ENCODE measurements at regions not wholly inside any gene's neighbourhood (a gene's known extent, or its start where the extent isn't known, plus 50 kb on each side); places are given as distances from the start of the nearest gene placed in this dataset.

- TF ChIP-seq, protein P1, sequence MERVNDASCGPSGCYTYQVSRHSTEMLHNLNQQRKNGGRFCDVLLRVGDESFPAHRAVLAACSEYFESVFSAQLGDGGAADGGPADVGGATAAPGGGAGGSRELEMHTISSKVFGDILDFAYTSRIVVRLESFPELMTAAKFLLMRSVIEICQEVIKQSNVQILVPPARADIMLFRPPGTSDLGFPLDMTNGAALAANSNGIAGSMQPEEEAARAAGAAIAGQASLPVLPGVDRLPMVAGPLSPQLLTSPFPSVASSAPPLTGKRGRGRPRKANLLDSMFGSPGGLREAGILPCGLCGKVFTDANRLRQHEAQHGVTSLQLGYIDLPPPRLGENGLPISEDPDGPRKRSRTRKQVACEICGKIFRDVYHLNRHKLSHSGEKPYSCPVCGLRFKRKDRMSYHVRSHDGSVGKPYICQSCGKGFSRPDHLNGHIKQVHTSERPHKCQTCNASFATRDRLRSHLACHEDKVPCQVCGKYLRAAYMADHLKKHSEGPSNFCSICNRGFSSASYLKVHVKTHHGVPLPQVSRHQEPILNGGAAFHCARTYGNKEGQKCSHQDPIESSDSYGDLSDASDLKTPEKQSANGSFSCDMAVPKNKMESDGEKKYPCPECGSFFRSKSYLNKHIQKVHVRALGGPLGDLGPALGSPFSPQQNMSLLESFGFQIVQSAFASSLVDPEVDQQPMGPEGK (tag by site-specific recombination; IDR thresholded peaks at IDR 0.05): no peak
- no peak for TF ChIP-seq ZNF571 (tag by site-specific recombination; IDR thresholded peaks at IDR 0.05)
- TF ChIP-seq, protein P2, sequence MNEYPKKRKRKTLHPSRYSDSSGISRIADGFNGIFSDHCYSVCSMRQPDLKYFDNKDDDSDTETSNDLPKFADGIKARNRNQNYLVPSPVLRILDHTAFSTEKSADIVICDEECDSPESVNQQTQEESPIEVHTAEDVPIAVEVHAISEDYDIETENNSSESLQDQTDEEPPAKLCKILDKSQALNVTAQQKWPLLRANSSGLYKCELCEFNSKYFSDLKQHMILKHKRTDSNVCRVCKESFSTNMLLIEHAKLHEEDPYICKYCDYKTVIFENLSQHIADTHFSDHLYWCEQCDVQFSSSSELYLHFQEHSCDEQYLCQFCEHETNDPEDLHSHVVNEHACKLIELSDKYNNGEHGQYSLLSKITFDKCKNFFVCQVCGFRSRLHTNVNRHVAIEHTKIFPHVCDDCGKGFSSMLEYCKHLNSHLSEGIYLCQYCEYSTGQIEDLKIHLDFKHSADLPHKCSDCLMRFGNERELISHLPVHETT (tag by site-specific recombination; IDR thresholded peaks at IDR 0.05): no peak
- TF ChIP-seq ZFP3 (tag by site-specific recombination; IDR thresholded peaks at IDR 0.05; ENCODE audit: low read depth): no peak
Observed at GRCh38 chr12:75893765-75894164, 137.8 kb downstream of the PHLDA1 start (continued).

DNA sequence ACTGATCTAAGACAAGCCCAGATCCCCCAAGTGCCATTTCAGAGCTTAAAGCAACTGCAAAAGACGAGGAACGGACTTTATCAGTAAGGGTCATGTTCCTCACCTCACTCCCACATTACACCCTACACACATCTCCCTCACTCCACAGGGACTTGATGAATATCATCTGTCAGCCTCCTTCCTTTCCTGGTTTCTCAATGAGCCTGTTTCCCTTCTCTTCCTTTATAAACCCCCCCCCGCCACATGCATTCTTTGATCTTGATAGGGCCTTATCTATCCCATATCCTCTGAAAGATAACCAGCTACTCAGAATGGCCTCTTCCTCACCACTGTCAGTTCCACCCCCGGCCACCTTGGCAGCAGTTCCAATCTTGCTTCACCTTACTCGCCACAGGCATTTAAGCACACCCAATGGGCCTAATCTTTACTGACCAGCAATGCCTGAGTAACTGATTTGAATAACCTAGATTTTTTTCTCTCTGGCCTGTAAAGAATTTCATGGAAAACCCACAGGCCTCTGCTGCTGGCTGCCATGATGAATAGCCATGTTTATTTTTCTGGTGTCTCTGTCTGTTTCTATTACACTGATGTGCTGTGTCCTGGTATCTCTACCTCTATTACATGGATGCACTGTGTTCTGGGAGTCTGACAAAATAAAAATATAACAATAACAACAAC is 138.7 kb downstream of the PHLDA1 start:
- Histone ChIP-seq H3K9me3 (ENCODE audit: control insufficient read depth, insufficient read depth, low read depth, low read length) (no peaks in the 10 kb centered on the region), H3K27ac (ENCODE audit: extremely low read depth, low read depth, low read length) (no peak overlapping the region), H3K4me3 (ENCODE audit: low read depth, low read length) (no peak overlapping the region), H3K36me3 (ENCODE audit: control insufficient read depth in 2 of 2, insufficient read depth in 1 of 2, low read length in 2 of 2) (no peaks in the 10 kb centered on the region), H3K4me1 (ENCODE audit: control insufficient read depth, insufficient read depth, low read length) (no peaks in the 10 kb centered on the region; the same call in 1 of the 2 replicates)
- TF ChIP-seq ZNF140 (tag by site-specific recombination; IDR thresholded peaks at IDR 0.05): no peak
- TF ChIP-seq EGR2 (tag by site-specific recombination; IDR thresholded peaks at IDR 0.05; ENCODE audit: low read depth): peak; percentile 84
- TF ChIP-seq ZNF654 (tag by site-specific recombination; IDR thresholded peaks at IDR 0.05; ENCODE audit: low read depth): no peak
- TF ChIP-seq, protein P3, sequence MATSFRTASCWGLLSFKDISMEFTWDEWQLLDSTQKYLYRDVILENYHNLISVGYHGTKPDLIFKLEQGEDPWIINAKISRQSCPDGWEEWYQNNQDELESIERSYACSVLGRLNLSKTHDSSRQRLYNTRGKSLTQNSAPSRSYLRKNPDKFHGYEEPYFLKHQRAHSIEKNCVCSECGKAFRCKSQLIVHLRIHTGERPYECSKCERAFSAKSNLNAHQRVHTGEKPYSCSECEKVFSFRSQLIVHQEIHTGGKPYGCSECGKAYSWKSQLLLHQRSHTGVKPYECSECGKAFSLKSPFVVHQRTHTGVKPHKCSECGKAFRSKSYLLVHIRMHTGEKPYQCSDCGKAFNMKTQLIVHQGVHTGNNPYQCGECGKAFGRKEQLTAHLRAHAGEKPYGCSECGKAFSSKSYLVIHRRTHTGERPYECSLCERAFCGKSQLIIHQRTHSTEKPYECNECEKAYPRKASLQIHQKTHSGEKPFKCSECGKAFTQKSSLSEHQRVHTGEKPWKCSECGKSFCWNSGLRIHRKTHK (tag by site-specific recombination; IDR thresholded peaks at IDR 0.05): no peak
- no peak for TF ChIP-seq KLF1 (tag by site-specific recombination; IDR thresholded peaks at IDR 0.05)
- TF ChIP-seq, protein P4, sequence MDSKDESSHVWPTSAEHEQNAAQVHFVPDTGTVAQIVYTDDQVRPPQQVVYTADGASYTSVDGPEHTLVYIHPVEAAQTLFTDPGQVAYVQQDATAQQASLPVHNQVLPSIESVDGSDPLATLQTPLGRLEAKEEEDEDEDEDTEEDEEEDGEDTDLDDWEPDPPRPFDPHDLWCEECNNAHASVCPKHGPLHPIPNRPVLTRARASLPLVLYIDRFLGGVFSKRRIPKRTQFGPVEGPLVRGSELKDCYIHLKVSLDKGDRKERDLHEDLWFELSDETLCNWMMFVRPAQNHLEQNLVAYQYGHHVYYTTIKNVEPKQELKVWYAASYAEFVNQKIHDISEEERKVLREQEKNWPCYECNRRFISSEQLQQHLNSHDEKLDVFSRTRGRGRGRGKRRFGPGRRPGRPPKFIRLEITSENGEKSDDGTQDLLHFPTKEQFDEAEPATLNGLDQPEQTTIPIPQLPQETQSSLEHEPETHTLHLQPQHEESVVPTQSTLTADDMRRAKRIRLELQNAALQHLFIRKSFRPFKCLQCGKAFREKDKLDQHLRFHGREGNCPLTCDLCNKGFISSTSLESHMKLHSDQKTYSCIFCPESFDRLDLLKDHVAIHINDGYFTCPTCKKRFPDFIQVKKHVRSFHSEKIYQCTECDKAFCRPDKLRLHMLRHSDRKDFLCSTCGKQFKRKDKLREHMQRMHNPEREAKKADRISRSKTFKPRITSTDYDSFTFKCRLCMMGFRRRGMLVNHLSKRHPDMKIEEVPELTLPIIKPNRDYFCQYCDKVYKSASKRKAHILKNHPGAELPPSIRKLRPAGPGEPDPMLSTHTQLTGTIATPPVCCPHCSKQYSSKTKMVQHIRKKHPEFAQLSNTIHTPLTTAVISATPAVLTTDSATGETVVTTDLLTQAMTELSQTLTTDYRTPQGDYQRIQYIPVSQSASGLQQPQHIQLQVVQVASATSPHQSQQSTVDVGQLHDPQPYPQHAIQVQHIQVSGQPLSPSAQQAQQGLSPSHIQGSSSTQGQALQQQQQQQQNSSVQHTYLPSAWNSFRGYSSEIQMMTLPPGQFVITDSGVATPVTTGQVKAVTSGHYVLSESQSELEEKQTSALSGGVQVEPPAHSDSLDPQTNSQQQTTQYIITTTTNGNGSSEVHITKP (tag by site-specific recombination; IDR thresholded peaks at IDR 0.05): no peak
- no peak for TF ChIP-seq ZFP3 (tag by site-specific recombination; IDR thresholded peaks at IDR 0.05; ENCODE audit: low read depth)
- TF ChIP-seq ZFHX2 (tag by site-specific recombination; conservative IDR thresholded peaks at IDR 0.05): peak; percentile 69
- no peak for TF ChIP-seq ZNF555 (tag by site-specific recombination; conservative IDR thresholded peaks at IDR 0.05)
- TF ChIP-seq SCRT2 (tag by site-specific recombination; IDR thresholded peaks at IDR 0.05): peak; percentile 26; the same call in 1 of the 2 replicates
- TF ChIP-seq ZNF629 (tag by site-specific recombination; IDR thresholded peaks at IDR 0.05): no peak
- TF ChIP-seq YY1 (tag by site-specific recombination; IDR thresholded peaks at IDR 0.05): no peak
- TF ChIP-seq ZNF529 (tag by site-specific recombination; IDR thresholded peaks at IDR 0.05; ENCODE audit: insufficient replicate concordance): no peak
- TF ChIP-seq ZNF416 (tag by site-specific recombination; IDR thresholded peaks at IDR 0.05): no peak
- no peak for TF ChIP-seq ZNF202 (tag by site-specific recombination; IDR thresholded peaks at IDR 0.05; ENCODE audit: borderline replicate concordance)
- TF ChIP-seq SETDB1 (IDR thresholded peaks at IDR 0.05; ENCODE audit: insufficient read length, low read length): no peak
- no peak for TF ChIP-seq ZNF302 (tag by site-specific recombination; IDR thresholded peaks at IDR 0.05; ENCODE audit: low read depth)
- POLR2A ChIA-PET: no interaction called here
- CTCF ChIA-PET: interaction anchor here (0.6 to 1.4 kb wide), 2 partner anchors 10 to 167 kb away, joined by 3 to 4 read pairs; no protein-coding TSS in a partner anchor
